HG03439 (cell line): ENCODE measurements at regions not wholly inside any gene's neighbourhood (a gene's known extent, or its start where the extent isn't known, plus 50 kb on each side); places are given as distances from the start of the nearest gene placed in this dataset.
"Not testable (repeated sequence)": the region's sequence is repeated elsewhere in the genome, so short reads cannot be mapped to it uniquely, and the experiment has no call there.

Source experiments
- ATAC-seq: cut with Tn5 transposase; IDR thresholded peaks from one replicate; pipeline ENCODE4 v1.9.1; 2021; ENCODE audit warnings: mild to moderate bottlenecking, moderate library complexity; ENCODE audit not compliant: unreplicated experiment

- ATAC-seq = no peak
Measured at GRCh38 chr9:103601287-103601686, 492.8 kb upstream of the SMC2 start.

DNA sequence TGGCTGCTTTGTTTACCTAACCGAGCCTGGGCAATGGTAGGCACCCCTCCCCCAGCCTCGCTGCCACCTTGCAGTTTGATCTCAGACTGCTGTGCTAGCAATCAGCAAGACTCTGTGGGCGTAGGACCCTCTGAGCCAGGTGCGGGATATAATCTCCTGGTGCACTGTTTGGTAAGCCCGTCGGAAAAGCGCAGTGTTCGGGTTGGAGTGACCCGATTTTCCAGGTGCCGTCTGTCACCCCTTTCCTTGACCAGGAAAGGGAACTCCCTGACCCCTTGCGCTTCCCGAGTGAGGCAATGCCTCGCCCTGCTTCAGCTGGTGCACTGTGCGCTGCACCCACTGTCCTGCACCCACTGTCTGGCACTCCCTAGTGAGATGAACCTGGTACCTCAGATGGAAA is 482.2 kb upstream of the SMC2 start:
- not testable (repeated sequence) for ATAC-seq

DNA sequence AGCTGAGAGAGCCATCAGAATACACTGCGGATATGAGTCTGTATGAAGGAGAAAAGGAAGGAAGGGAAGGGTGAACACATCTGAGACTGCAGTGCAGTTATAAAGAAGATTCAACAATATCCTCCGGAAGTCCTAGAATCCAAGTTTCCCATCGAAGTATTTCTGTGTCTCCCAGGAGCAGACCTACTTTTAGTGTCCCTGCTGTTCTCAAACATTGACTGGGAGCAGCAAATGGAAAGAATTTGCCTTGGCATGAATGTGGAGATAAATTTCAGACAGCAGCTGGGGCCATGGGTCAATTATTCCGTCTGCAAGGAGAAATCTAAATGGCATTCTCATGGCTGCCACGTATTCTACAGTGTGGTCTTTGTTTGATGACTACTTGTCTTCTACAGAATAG is 478.1 kb upstream of the SMC2 start:
- no peak for ATAC-seq

GRCh38 chr9:103617046-103617445 is 477.1 kb upstream of the SMC2 start:
- ATAC-seq = no peak

DNA sequence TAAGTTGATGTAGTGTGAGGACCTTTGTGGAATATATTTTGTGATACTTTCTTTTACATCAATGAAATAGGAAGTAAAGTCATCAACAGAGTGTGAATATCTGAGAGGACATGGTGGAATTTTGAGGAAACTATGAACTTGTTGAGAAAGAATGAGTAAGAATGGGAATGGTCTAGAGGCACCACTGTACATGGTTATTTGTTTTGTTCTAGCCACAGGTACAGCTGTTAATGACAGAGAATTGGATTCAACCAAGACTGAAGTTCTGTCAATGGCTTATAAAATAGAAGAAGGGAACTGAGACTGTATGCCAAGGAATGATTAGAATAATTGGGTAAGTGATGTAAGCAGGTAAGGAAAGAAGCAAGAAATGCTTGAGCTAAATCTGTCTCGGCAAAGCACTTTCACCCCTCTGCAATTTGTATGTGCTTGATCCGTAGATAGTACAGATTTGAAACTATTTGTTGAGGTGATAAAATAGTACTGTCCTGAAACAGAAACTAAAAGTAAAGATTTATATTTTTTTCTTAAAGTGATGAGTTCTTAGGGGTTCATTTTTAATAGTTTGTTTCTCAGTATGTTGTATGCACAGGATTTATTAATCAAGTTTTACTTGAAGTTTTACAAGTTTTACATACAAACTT is 468.8 kb upstream of the SMC2 start:
- ATAC-seq = no peak

DNA sequence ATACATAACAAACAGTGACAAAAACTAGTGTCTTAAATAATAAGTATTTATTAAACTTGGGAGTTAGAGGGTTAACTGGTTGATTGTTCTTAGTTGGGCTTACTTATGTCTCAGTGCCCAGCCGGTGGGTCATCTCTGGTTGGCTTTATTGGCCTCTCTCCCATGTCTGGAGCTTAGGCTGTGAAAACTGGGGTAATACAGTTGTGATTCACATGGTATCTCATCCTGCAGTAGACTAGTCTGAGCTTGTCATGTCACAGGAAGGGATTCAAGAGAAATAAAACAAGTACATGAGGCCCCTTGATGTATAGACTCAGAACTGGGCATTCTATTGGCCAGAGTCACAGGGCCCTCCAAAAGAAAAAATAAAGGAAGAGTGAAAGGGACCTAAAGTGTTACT is 466.4 kb upstream of the SMC2 start:
- no peak for ATAC-seq

- ATAC-seq = no peak
Measured at GRCh38 chr9:103649086-103649485, 445.0 kb upstream of the SMC2 start.

DNA sequence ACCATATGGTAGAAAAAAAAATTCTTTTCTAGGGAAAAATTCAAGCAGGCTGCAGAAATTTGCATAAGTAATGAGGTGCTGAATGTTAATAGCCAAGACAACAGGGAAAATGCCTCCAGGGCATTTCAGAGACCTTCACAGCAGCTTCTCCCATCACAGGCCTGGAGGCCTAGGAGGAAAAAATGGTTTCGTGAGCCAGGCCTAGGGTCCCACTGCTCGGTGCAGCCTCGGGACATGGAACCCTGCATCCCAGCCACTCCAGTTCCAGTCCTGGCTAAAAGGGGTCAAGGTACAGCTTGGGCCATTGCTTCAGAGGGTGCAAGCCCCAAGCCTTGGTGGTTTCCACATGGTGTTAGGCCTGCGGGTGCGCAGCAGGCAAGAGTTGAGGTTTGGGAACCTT is 436.0 kb upstream of the SMC2 start:
- ATAC-seq = no peak

GRCh38 chr9:103660830-103661229 is 433.3 kb upstream of the SMC2 start:
- ATAC-seq = no peak

DNA sequence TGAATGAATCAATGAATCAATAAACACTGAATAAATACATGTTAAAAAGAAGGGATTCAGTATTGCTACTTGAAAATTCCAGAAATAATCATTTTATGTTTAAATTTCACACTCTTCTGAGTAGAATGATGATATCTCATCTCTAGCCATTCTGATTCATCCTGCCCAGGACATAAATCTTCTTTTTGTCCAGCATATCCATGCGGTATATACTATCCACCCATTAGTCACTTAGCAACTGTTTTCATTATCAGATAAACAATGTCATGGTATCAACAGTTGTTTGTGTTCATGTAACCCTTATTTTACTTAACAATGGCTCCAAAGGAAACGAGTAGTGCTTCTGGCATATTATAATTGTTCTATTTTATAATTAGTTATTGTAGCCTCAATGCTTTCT is 432.4 kb upstream of the SMC2 start:
- no peak for ATAC-seq

DNA sequence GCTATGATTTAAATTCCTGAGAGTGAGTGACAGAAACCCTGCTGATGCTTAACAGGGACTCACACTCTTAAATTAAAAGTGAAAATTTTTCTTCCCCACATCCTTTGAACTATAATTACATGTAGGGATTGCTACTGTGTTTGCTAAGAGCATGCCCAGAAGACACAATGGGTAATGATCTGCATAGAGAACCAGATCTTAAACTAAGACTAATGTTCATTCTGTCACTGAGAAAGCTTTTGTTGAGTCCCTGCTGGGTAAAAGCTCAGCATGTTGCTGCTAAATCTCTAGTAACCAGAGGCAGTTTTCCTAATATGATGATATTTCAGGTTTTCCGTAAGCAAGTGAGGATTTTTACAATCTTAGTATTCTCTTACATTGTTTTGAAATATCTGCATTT is 424.8 kb upstream of the SMC2 start:
- ATAC-seq = no peak

DNA sequence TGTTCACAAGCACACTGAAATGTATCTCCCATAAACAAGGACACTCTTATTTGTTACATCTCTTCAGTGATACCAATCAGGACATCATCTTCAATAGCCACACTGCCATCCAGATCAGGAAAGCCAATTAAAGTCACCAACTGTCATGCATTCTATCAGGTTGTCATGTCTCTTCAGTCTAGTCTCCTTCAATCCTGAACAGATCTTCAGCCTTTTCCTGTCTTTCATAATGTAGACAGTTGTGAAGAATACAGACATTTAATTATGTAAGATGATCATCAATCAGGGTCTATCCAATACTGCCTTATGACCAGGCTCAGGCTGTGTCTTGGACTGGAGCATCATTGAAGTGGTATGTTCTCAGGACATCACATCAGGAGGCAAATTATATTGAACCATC is 419.8 kb upstream of the SMC2 start:
- no peak for ATAC-seq

DNA sequence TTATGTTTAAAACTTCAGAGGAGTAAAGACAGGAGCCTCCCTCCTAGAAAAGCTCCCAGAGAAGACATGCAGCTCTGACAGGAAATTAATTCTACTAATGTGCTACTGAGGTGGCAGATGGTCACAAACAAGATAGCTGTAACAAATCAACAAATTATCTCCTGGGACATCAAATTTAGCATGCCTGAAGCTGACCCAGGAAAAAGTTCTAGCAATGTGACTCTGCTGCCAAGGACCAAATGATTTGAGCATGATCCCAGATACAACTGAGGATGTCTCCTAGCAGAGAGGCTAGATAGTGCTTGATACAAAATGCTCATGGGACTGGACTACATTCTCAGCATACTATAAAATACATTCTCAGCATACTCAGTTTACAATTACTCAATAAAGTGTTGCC is 413.5 kb upstream of the SMC2 start:
- ATAC-seq = no peak

- ATAC-seq = no peak
Measured at GRCh38 chr9:103681435-103681834, 412.7 kb upstream of the SMC2 start.

GRCh38 chr9:103700195-103700962 is 393.7 kb upstream of the SMC2 start:
- no peak for ATAC-seq

DNA sequence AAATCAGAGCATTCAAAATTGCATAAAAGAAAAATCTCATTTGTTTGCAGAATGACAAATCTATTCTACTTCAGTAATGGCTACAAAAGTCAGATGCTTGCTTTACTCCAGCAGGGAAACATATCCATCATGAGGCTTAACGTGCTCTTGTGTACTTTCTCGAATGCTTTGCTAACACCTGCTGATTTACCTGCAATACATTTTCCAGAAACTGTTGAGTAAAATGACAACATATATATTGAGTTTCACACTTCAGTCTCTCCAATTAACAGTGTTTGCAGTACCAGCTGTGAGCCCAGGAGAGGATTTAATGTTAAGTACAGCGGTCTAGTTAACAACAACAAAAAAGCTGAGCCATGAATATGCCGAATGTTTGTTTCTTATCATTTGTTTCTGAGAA is 391.5 kb upstream of the SMC2 start:
- ATAC-seq = no peak

DNA sequence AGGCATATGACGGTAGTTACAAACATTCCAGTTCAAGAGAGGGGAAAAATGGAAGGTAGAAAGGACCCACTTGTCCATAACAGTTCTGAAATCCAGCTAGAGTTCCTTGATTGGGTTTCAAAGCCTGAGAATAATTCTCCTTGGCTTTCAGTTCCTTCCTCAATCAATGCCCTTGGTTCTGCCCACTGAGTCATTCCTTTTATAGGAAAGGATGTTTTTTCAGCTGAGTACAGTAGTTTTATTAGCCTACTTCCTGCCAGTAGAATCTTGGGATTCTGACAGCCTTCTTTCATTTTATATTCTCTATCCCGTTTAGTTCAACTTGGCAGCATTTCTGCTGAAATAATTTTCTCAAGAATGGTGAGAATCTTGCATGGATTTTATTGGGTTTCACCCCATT is 386.9 kb upstream of the SMC2 start:
- ATAC-seq = no peak

DNA sequence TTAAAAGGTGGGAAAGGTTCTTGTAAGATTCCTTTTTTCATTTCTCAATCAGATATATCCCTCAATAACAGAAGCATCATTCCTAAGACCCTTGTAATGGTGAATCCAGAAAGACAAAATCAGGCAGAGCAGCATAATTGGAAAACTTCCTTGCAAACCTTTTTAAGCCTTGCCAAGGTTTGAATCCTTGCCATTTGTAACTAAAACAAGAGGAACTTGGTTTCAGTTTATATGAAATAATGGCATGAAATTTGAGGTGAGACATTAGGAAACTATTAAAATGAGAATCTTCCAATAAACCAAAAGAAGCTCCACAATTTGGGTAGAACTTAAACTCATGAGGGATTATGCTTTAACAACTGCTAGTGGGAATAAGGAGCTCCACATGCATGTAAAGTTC is 384.7 kb upstream of the SMC2 start:
- no peak for ATAC-seq

- no peak for ATAC-seq
Measured at GRCh38 chr9:103713631-103714030, 380.5 kb upstream of the SMC2 start.

DNA sequence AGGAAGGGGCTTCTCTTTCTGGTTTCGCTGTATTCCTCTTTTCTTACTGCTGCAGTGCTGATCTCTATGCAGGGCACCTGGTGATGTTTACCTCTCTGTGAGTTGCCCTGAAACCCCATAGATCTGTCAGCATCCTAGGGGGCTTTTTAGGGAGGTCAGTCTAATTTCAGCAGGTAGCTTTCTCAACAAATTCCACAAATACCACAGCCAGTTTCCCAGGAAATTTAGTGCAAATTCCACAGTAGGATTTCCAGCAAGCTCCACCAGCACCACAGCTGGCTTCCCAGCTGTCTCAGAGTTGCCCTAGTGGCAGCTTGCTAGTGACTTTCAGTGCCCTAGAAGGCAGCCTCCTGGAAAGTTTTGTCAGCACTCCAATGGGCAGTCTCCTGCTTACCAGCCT is 379.1 kb upstream of the SMC2 start:
- ATAC-seq = no peak

- ATAC-seq = no peak
Measured at GRCh38 chr9:103721056-103721455, 373.1 kb upstream of the SMC2 start.

DNA sequence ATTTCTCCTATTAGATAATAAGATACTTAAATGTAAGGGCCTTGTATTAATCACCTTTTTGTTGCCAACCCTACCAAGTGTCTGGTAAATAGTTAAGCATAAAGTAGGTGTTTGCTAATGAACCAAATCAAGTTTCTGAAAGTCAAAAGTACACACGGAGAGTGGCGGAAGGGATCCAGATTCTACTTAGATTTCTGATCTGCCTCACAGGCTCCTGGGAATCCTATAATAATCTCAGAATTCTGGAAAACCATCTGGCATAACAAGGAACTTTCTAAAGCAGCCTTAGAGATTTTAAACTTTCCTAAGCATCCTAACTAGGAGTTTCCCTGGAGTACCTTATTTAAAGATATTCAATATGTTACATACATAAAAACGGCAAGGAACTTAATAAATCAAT is 363.2 kb upstream of the SMC2 start:
- ATAC-seq = no peak

GRCh38 chr9:103731541-103731940 is 362.6 kb upstream of the SMC2 start:
- no peak for ATAC-seq
